ENCODE measurements at regions not wholly inside any gene's neighbourhood (a gene's known extent, or its start where the extent isn't known, plus 50 kb on each side); places are given as distances from the start of the nearest gene placed in this dataset.

DNA sequence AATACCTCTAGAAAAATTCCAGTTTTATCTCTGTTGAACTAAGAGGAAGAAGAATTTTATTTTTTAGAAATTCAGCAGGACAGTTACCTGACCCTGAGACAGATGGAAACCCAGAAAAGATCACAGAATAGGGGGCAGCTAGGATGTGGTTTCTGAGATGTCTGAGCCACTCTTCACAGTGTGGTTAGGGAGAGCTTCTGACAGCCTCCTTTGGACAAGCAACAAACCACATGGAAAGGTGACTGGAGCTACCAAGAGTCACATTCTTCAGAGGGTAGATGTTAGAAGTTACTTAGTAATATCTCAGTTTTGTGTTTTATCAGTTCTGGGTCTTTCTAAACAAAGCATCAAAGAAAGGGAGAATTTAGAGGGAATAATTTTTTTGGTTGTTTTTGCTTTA is 117.3 kb upstream of the NAP1L1 start:
- no peaks in the 10 kb centered on the region for H3K27me3 ChIP-seq (replicated peaks; ENCODE audit: control insufficient read depth, insufficient read depth, low read length)
- no peak overlapping the region for H3K4me3 ChIP-seq (replicated peaks; ENCODE audit: low read depth, low read length)
- H3K36me3 ChIP-seq (ENCODE audit: control insufficient read depth, insufficient read depth, low read length), result no peaks in the 10 kb centered on the region
- DNase-seq (ENCODE audit: extremely low read depth, insufficient read length), result no peak
- TF ChIP-seq, protein P1, sequence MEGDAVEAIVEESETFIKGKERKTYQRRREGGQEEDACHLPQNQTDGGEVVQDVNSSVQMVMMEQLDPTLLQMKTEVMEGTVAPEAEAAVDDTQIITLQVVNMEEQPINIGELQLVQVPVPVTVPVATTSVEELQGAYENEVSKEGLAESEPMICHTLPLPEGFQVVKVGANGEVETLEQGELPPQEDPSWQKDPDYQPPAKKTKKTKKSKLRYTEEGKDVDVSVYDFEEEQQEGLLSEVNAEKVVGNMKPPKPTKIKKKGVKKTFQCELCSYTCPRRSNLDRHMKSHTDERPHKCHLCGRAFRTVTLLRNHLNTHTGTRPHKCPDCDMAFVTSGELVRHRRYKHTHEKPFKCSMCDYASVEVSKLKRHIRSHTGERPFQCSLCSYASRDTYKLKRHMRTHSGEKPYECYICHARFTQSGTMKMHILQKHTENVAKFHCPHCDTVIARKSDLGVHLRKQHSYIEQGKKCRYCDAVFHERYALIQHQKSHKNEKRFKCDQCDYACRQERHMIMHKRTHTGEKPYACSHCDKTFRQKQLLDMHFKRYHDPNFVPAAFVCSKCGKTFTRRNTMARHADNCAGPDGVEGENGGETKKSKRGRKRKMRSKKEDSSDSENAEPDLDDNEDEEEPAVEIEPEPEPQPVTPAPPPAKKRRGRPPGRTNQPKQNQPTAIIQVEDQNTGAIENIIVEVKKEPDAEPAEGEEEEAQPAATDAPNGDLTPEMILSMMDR (IDR thresholded peaks at IDR 0.05; ENCODE audit: insufficient read depth, low read length, poor library complexity, severe bottlenecking), result no peak

DNA sequence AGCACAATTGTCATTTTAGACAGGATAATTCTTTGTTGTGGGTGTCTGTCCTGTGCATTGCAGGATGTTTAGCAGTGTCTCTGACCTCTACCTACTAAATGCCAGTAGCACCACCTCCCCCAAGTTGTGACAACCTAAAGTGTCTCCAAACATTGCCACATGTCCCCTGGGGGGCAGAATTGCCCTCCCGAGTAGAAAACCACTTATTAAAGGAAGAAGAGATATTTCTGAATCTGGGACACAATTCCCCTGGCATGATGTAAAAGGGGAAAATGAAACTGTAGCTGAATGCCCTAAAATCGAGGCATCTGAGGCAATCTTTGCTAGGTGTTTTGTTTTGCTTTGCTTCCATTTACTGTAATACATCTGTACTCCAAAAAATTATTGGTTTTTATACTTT is 116.8 kb upstream of the NAP1L1 start:
- Histone ChIP-seq H3K4me3 (replicated peaks; ENCODE audit: low read depth, low read length) (no peak overlapping the region), H3K27me3 (replicated peaks; ENCODE audit: control insufficient read depth, insufficient read depth, low read length) (no peaks in the 10 kb centered on the region), H3K36me3 (ENCODE audit: control insufficient read depth, insufficient read depth, low read length) (no peaks in the 10 kb centered on the region)
- TF ChIP-seq, protein P1 (IDR thresholded peaks at IDR 0.05; ENCODE audit: insufficient read depth, low read length, poor library complexity, severe bottlenecking), result no peak
- no peak for DNase-seq (ENCODE audit: extremely low read depth, insufficient read length)

DNA sequence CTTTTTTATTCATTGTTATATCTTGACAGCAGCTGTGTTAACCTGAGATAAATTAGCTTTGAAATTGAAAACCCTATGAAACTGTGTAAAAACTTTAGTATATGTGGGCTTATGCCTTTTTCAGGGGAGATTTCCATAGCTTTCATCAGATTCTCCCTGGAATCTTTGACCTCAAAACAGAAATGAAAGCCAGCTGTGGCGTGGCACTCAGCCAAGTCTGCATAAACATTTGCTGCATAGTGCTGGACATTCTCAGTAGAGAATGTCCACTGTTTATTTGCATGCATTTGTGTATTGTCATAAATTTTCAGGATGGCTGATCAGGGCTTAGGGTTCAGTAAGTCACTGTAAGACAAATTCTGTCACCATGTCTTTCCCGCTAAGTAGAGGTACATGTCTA is 115.3 kb upstream of the NAP1L1 start:
- no peak for DNase-seq (ENCODE audit: extremely low read depth, insufficient read length)
- no peaks in the 10 kb centered on the region for H3K27me3 ChIP-seq (replicated peaks; ENCODE audit: control insufficient read depth, insufficient read depth, low read length)

DNA sequence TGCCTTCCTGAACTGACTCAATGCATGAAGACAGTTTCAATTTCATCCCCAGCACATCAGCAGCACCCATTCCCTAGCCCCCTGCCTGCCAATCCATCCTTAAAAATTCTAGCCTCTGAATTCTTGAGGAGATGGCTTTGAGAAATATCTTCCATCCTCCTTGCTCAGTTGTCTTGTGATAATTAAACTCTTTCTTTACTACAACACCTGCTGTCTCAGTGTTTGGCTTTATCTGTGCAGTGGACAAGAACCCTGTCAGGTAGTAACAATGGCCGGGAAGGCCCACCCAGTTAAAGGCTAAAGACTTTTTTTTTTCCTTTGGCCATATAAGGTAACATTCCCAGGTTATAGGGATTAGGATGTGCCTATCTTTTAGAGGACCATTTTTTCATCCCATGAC is 114.4 kb upstream of the NAP1L1 start:
- no peak for DNase-seq (ENCODE audit: extremely low read depth, insufficient read length)
- TF ChIP-seq, protein P1 (IDR thresholded peaks at IDR 0.05; ENCODE audit: insufficient read depth, low read length, poor library complexity, severe bottlenecking), result no peak
- no peak overlapping the region for H3K4me3 ChIP-seq (replicated peaks; ENCODE audit: low read depth, low read length)

More for the DNA sequence above, 115.3 kb upstream of the NAP1L1 start:
- H3K36me3 ChIP-seq (ENCODE audit: control insufficient read depth, insufficient read depth, low read length), result no peaks in the 10 kb centered on the region
- no peak overlapping the region for H3K4me3 ChIP-seq (replicated peaks; ENCODE audit: low read depth, low read length)
- TF ChIP-seq, protein P1 (IDR thresholded peaks at IDR 0.05; ENCODE audit: insufficient read depth, low read length, poor library complexity, severe bottlenecking), result no peak

DNA sequence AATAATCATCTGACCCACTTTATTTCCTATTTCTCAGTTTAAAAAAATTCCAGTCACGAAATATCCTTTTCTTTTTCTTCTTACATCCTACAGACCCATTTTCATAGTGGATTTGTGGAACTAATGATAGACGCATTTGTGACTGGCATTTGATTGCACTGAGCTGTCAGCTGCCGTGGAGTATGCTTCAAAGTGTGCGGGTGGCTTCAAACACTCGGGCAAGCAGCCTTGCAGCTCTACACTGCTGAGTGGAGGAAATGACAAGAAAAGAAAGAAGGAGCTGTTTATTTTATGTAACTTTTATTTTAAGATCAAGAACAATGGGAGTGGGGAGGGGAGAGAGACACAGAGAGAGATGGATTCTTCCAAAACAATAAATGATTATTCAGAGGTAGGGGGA is 112.8 kb upstream of the NAP1L1 start:
- TF ChIP-seq, protein P1 (IDR thresholded peaks at IDR 0.05; ENCODE audit: insufficient read depth, low read length, poor library complexity, severe bottlenecking), result no peak

More for the DNA sequence above, 114.4 kb upstream of the NAP1L1 start:
- no peaks in the 10 kb centered on the region for H3K27me3 ChIP-seq (replicated peaks; ENCODE audit: control insufficient read depth, insufficient read depth, low read length)
- no peaks in the 10 kb centered on the region for H3K36me3 ChIP-seq (ENCODE audit: control insufficient read depth, insufficient read depth, low read length)

DNA sequence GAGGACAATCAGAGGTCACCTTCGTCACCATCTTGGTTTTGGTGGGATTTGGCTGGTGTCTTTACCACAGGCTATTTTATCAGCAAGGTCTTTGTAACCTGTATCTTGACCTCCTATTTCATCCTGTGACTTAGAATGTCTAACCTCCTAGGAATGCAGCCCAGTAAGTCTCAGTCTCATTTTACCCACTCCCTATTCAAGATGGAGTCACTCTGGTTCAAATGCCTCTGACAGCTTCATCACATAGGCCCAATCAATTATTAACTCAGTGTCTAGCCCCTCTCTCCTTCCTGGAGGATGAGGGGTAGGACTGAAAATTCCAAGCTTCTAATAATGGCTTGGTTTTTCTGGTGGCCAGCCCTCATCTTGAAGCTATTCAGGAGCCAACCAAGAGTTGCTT is 111.4 kb upstream of the NAP1L1 start:
- H3K27me3 ChIP-seq (replicated peaks; ENCODE audit: control insufficient read depth, insufficient read depth, low read length), result no peaks in the 10 kb centered on the region
- no peak for DNase-seq (ENCODE audit: extremely low read depth, insufficient read length)
- H3K4me3 ChIP-seq (replicated peaks; ENCODE audit: low read depth, low read length), result no peak overlapping the region
- H3K36me3 ChIP-seq (ENCODE audit: control insufficient read depth, insufficient read depth, low read length), result no peaks in the 10 kb centered on the region
- TF ChIP-seq, protein P1 (IDR thresholded peaks at IDR 0.05; ENCODE audit: insufficient read depth, low read length, poor library complexity, severe bottlenecking), result no peak

More for the DNA sequence above, 112.8 kb upstream of the NAP1L1 start:
- Histone ChIP-seq H3K27me3 (replicated peaks; ENCODE audit: control insufficient read depth, insufficient read depth, low read length) (no peaks in the 10 kb centered on the region), H3K36me3 (ENCODE audit: control insufficient read depth, insufficient read depth, low read length) (no peaks in the 10 kb centered on the region), H3K4me3 (replicated peaks; ENCODE audit: low read depth, low read length) (no peak overlapping the region)
- no peak for DNase-seq (ENCODE audit: extremely low read depth, insufficient read length)

All from GM06990 (cell line).